ENCODE measurements at regions not wholly inside any gene's neighbourhood (a gene's known extent, or its start where the extent isn't known, plus 50 kb on each side); places are given as distances from the start of the nearest gene placed in this dataset.

GRCh38 chr5:60526336-60526875, 173.6 kb downstream of the DEPDC1B start:
- TF ChIP-seq ZNF83 (CRISPR knock-in tag; IDR thresholded peaks at IDR 0.05; ENCODE audit: borderline replicate concordance): no peak
- no peak for TF ChIP-seq ZNF577 (CRISPR knock-in tag; IDR thresholded peaks at IDR 0.05; ENCODE audit: borderline replicate concordance, low read depth)
- TF ChIP-seq DPF2 (CRISPR knock-in tag; IDR thresholded peaks at IDR 0.05; ENCODE audit: borderline replicate concordance, low read depth): no peak
- no peak for TF ChIP-seq HOXA3 (CRISPR knock-in tag; IDR thresholded peaks at IDR 0.05)
- no peak for TF ChIP-seq ZFP36L1 (CRISPR knock-in tag; IDR thresholded peaks at IDR 0.05)
- no peak for TF ChIP-seq ZNF44 (CRISPR knock-in tag; IDR thresholded peaks at IDR 0.05)
- TF ChIP-seq POLR2AphosphoS5 (IDR thresholded peaks at IDR 0.05; ENCODE audit: low read depth, low read length): no peak
- TF ChIP-seq ZNF10 (CRISPR knock-in tag; IDR thresholded peaks at IDR 0.05; ENCODE audit: borderline replicate concordance, low read depth): no peak
- TF ChIP-seq MYNN (CRISPR knock-in tag; IDR thresholded peaks at IDR 0.05; ENCODE audit: low read depth): no peak
- no peak for TF ChIP-seq NFYB (CRISPR knock-in tag; IDR thresholded peaks at IDR 0.05)
- Histone ChIP-seq H2AFZ (ENCODE audit: low read length) (no peak overlapping the region), H3K36me3 (replicated peaks in 1 of 2; ENCODE audit: control insufficient read depth in 1 of 2, insufficient read depth in 2 of 2, low read length in 2 of 2) (no peaks in the 10 kb centered on the region), H3K9me3 (ENCODE audit: low read length) (no peaks in the 10 kb centered on the region), H3K79me2 (ENCODE audit: insufficient read depth, low read length) (no peaks in the 10 kb centered on the region), H3K4me1 (ENCODE audit: insufficient read depth, low read length) (peaks cover 14% of the 10 kb centered on the region), H3K27ac (ENCODE audit: extremely low read length, insufficient read depth, low read length) (no peak overlapping the region), H3K4me3 (replicated peaks in 1 of 3; ENCODE audit: insufficient read depth in 1 of 3, low read depth in 2 of 3, low read length in 3 of 3) (no peak overlapping the region), H4K20me1 (ENCODE audit: insufficient read depth, low read length) (no peaks in the 10 kb centered on the region), H3K9ac (ENCODE audit: insufficient read depth, low read depth, low read length) (no peak overlapping the region), H3K27me3 (ENCODE audit: control insufficient read depth in 1 of 2, insufficient read depth in 2 of 2, low read length in 2 of 2) (no peaks in the 10 kb centered on the region), H3K4me2 (ENCODE audit: low read depth, low read length) (no peak overlapping the region)
- POLR2A ChIA-PET: no interaction called here
- in situ Hi-C loops (cut with HindIII; ENCODE audit: extremely low pct_ligation_motif_present, low pct_unique_long_range_greater_than_20kb): no loop called here
- FAIRE-seq: no peak
- BruUV-seq (replicated peaks): no TSS peak
- DNase-seq (ENCODE audit: low spot score): no peak
- WGBS (ENCODE audit: low lambda C conversion rate): 92% methylated on average over 8 of the region's 8 CpGs
- no peak for ATAC-seq
- intact Hi-C loops (cut with micrococcal nuclease; ENCODE audit: unreplicated experiment): no loop called here
- CTCF ChIA-PET (ENCODE audit: low intra/inter-chr PET ratio, low total read pairs): no interaction called here
